Jurkat, Clone E6-1 (cell line): ENCODE measurements at regions not wholly inside any gene's neighbourhood (a gene's known extent, or its start where the extent isn't known, plus 50 kb on each side); places are given as distances from the start of the nearest gene placed in this dataset.
"Not testable (repeated sequence)": the region's sequence is repeated elsewhere in the genome, so short reads cannot be mapped to it uniquely, and the experiment has no call there.

Source experiments
- DNase-seq: peaks from one replicate; pipeline ENCODE4 v3.0.0-alpha.2; 2011; ENCODE audit warnings: low read depth, low spot score
- H3K4me3 ChIP-seq: 2 replicates; pipeline ENCODE4 v1.5.1; 2011; ENCODE audit warnings: mild to moderate bottlenecking, low read length, control low read depth, moderate library complexity

DNA sequence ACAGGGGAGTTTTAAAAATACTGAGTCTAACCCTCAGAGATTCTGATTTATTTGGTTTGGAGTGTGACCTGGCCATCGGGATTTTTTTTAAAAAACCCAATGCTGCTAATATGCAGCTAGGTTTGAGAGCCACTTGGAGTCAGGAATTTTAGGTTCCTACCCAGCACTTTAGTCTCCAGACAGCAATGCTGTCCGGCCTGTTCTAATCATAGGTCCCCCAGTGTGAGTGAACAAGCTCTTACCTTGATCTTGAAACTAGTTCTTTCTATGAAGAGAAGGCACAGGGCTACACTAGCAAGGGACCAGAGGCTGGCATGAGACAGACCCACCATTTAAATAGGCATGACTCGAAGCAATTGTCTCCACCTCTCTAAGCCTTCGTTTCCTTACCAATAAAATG is 103.5 kb downstream of the SMIM20 start:
- no peak for DNase-seq
- H3K4me3 ChIP-seq, result no peak overlapping the region

DNA sequence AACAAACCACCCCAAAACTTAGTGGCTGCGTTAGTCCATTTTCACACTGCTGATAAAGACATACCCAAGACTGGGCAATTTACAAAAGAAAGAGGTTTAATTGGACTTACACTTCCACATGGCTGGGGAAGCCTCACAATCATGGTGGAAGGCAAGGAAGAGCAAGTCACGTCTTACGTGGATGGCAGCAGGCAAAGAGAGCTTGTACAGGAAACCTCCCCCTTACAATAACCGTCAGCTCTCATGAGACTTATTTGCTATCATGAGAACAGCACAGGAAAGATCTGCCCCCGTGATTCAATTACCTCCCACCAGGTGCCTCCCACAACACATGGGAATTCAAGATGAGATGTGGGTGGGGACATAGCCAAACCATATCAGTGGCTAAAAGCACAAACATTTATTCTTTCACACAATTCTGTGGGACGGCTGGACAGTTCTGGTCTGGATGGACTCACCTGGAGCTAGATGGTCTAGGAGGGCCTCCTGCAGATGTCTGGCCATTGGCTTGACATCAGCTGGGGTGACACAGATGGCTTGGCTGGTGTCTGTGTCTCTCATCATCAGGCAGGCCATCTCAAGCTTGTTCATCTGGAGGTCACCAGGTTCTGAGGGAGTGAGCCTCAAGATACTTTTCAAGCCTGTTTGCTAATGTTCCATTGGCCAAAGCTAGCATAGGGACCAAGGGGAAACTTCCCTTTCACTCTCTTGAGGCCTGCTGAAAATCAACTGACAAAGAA is 104.1 kb downstream of the SMIM20 start:
- not testable (repeated sequence) for DNase-seq, H3K4me3 ChIP-seq

DNA sequence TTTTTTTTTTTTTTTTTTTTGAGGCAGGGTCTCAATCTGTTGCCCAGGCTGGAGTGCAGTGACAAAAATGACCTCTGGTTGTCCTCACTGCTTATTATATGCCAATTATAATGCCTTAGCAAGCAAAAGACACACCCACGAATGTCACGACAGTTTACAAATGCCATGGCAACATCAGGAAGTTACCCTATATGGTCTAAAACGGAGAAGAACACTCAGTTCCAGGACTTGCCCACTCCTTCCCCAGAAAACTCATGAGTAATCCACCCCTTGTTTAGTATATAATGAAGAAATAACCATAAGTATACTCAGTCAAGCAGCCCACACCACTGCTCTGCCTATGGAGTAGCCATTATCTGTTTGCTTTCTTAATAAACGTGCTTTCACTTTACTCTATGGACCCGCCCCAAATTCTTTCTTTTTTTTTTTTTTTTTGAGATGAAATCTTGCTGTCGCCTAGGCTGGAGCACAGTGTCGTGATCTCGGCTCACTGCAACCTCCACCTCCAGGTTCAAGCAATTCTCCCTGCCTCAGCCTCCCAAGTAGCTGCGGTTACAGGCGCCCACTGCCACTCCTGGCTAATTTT is 106.2 kb downstream of the SMIM20 start:
- H3K4me3 ChIP-seq, result no peak overlapping the region
- DNase-seq, result peak; percentile 8

DNA sequence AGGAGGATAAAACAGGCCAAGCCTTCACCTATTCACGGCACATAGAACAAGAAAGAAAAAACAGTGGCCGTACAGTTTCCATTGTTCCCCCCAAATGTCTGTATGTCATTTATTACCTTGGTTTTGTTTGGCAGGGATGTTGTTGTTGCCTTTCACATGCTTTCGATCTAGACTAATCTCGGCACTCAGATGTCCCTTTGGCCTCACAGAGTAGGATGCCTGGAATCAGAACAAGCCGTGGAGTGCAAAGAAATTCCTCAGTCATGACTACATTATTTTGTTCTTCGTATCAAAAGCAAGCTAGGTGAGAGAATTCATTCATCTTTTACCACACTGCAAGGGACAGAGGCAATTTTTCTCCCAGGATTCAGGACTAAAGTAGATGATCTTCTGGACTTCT is 106.9 kb downstream of the SMIM20 start:
- H3K4me3 ChIP-seq, result no peak overlapping the region
- DNase-seq, result no peak

DNA sequence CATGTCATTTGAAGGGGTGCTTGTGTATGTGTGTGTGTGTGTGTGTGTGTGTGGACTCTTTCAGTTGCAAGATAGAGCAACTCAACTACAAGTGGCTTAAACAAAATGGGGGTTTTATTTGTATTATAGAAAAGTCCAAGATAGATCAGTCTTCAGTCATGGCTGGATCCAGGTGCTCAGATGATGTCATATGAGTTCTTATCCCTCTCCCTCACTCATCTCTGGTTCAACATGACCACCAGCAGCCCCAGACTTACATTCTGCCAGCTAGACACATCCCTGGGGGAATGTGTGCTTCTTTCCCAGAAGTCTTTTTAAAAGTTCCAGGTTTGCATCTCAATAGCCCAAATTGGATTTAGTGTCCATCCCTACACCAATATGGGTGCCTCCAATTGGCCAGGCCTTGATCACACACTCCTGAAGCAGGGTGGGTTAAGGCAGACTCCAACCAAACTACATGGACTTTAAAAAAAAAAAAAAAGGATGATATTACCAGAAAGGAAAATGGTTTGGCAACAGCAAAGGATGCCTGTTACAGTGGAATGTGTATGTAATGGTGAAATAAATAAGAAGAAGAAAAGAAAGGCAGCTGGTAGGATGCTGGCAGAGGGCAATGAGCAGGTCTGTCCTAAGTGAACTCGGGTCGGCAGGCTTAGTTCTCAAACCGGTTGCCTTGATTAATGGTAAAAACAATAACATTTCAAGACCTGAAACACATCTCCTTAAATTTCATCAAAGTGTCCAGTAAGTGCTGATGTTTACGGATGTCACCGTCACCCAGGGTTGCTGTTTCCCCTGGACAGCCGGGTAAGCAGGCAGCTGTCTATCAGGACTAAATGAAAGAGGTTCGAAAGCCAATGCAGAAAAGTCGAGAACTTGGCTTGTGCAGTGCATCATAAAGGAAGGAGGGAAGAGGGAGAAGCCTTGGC is 107.7 kb downstream of the SMIM20 start:
- H3K4me3 ChIP-seq, result no peak overlapping the region
- no peak for DNase-seq

DNA sequence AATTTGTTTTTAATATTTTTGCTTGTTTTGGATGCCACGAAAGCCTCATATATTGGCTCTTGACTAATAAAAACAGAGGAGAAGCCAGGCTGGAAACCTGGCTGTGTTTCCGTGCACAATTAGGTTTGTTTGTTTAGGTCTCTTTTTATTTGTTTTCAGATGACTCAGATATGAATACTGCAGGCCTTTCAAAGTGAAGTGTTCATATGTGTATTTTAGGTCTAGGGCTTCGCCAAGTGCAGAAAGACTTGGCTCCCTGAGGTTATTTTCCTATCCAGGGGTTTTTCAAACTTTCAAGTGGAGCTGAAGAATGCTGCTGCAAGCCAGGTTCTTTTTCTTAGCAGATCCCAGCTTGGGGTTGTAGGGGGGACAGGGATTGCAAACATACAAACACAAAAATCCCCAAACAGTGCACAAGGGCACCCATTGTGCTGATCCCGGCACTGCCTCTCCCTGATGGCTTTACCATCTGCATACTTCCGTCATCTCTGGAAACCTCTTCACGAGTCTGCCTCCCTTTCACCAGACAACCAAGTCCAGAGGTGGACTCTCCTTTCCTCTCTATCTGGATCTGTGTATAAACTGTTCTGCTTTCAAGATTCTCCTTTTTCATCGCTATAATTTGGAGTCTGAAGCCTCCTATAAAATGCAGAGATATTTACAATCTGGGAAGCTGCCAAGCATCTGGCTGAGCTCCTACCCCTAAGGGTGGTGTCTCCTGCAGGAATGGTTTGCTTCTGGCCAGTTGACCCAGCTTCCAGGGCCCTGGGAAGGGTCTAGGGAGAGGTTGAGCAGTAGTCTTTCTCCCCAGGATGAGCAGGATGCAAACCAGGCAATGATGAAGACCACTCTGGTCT is 108.6 kb downstream of the SMIM20 start:
- no peak for DNase-seq
- H3K4me3 ChIP-seq, result no peak overlapping the region

DNA sequence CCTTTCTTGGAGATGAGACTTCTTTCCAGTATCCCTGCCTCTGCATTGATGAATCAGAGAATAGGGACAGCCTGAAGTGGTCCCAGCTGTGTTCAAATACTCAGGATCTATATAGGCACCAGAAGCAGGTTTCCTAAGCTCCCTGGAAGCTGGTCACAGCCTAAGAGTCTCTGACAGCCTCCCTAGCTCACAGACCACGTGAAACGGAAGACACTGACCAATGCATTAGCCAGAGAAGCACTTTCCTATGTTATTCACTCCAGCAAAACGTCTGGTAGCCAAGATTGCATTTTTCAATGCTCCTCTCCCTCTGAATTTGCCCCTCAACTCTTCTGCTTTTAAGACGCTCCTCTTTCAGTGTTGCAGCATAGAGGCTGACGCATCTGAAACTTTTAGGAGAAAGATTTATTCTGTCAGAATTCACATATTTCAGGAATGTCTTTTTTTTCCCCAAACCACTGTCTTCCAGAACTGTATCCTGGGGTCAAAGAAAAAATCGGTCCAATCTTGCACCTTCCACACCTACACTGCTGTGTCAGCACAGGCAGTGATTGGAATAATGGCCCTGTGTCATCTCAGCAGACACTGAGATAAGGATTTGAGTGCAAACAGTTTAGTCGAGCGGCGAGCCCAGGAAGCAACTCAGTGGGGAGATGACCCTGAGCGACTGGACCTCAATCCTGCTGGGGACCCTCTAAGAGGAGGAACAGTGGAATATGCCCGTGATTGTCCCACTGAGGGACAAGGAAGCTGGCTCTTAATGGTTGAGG is 109.4 kb downstream of the SMIM20 start:
- H3K4me3 ChIP-seq, result no peak overlapping the region
- DNase-seq, result no peak

DNA sequence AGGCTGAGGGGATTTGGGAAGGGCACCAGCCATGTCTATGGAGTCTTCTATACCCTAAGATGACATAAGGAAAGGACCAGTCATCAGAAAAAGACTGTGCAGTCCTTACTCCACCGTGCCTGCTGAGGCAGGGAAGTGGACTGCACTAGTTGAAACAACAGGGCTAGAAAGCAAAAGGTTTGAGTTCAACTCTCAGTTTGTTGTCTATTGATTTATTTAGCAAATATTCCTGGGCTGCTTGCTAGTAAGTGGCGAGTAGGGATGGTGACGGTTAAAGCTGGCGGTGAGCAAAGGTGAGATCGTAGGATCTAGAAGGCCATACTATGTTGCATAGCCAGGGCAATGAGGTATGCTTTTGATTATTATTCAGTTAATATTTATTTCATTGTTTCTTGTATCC is 110.1 kb downstream of the SMIM20 start:
- no peak for DNase-seq
- H3K4me3 ChIP-seq, result no peak overlapping the region

DNA sequence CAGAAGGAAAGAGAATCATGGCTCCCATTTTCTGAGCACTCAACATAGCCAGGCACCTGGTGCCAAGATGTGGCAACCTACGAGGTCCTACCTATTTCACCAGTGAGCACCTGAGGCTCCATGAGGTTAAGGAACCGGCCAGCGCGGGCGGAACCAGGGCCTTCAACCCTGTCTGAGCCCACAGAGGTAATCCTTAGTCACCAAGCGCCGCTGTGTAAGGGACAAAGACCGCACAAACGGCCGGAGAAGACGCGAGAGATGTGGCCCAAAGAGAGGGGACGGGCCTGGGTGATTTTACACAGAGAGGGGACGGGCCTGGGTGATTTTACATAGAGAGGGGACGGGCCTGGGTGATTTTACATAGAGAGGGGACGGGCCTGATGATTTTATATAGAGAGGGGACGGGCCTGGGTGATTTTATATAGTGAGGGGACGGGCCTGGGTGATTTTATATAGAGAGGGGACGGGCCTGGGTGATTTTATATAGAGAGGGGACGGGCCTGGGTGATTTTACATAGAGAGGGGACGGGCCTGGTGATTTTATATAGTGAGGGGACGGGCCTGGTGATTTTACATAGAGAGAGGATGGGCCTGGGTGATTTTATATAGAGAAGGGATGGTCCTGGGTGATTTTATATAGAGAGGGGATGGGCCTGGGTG is 114.2 kb downstream of the SMIM20 start:
- no peak for DNase-seq
- no peak overlapping the region for H3K4me3 ChIP-seq

DNA sequence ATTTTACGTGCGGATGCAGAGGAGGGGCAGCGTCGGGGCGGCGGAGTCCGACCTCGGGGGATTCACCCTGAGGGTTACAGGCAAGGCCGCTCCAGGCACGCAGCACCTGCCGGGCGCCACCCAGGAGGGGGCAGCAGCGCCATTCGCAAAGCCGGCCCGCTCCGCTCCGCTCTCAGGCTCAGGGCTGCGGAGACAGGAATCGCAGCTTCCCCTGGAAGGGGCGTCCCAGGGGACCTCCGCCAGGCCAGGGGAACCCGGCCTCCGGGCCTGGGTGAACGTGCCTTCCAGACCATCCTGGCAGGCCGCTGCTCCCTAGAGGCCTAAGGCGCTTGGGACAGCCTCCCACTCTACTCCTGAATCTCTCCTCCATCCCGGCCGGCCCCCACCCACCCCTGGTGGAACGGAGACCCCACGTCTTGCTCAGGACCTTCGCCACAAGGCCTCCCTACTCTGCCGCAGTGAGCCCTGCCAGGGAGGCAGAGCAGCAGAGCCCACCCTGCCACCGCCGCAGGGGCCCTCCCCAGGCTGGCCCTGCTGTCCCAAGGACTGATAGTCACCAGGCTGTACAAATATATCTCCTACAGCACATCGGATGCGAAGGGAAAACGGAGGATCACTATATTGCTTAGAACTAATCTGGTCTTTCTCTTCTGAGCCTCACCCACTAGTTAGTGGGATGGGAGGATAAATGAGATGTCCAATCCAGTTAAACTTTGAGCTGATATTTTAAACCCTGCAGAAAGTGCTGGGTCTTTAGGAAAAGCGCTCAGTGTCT is 115.0 kb downstream of the SMIM20 start:
- no peak for DNase-seq
- H3K4me3 ChIP-seq, result no peak overlapping the region

DNA sequence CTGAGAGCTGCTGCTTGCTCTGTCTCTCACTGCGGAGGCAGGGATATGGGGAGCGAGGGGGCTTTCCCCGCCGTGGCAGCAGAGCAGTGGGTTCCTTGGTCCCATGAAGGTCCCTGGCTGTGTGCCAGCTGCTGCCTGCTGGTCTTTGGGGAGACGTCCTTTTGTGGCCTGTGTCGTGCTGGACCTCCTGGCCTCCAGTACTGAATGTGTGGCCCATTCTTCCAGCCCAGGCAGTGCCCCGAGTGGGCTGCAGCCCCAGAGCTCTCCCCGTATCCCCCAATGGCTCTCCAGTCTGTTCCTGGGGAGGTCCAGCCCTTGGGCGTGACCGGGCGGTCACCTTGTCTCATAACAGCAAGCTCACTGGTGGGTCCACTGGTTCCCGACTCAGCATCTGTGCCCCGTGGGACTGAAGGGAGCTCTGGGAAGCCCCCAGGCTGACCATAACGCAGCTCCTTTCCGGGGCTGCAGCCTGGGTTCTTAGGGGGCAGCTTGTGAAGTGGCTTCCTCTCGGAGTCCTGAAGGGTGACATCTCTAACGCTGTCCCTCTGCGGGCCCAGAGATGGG is 115.6 kb downstream of the SMIM20 start:
- DNase-seq, result no peak
- no peak overlapping the region for H3K4me3 ChIP-seq

DNA sequence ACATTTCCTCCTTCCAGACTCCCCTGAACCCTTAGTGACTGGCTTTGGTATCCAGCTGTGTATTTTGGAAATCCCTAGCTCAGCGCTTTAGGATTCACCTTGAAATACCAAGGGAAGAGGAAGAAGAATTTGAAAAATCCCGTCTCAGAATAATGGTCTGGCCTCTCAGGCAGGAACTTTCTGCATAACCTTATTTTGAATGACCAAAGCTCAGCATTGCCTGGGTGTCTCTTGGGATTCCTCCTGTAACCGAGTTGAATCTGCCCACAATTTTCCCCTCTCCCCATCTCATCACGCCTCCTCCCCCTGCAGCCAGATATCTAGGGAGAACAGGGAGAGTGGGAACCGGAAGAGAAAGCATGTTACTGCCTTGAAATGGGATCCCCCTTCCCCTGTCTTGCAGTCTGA is 116.2 kb downstream of the SMIM20 start:
- no peak for DNase-seq
- H3K4me3 ChIP-seq, result no peak overlapping the region

DNA sequence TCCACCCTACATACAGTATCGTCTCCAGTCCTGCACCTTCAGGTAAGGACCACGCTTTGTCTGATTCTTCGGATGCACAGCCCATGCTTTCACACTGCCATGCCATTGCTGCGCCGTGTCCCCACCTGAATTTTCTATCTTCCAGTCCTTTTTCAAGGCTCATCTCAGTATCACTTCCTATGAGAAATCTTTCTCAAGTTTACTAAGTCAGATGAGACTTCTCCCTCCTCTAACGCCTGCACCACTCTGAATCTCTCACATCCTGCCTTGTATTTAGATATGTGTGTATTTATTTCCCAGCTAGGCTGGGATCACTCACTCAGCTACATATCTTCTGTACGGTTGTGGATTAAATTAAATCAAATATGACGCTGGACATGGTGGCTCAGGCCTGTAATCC is 116.8 kb downstream of the SMIM20 start:
- no peak overlapping the region for H3K4me3 ChIP-seq
- DNase-seq, result no peak

DNA sequence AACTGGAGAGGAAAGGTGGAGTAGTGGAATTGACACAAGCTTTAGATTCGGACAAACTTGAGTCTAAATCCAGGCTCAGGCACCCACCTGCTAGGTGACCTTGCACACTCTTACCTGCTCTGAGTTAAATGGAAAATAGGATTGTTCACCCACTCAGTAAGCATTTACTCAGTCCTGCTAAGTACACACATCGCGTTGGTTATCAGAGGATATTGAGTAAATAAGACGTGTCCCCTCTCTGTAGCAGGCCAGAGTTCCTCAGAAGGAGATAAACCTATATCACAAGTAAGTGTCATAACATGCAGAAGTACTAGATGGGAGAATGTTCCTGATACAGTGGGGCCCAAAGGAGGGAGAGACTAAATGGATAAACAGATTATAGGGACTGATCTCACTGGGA is 117.7 kb downstream of the SMIM20 start:
- DNase-seq, result no peak
- no peak overlapping the region for H3K4me3 ChIP-seq

DNA sequence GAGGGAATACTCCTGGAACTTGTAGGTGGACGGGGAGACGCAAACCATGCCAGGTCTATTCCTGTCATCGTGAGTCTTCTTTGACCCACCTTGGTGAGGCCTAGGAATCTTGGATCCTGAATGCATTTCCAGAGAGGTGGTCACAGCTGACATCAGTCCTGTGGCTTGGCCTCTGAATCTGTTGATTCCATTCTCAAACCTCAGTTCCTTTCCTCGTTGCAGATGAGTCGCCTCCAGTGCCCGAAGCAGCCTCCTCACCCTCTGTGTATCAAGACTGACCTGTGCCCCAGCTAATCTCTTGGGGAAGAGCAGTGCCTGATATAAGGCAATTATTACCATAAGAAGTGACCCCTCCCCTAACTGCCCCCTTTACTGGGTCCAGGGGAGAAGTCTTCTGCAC is 118.1 kb downstream of the SMIM20 start:
- no peak overlapping the region for H3K4me3 ChIP-seq
- no peak for DNase-seq

DNA sequence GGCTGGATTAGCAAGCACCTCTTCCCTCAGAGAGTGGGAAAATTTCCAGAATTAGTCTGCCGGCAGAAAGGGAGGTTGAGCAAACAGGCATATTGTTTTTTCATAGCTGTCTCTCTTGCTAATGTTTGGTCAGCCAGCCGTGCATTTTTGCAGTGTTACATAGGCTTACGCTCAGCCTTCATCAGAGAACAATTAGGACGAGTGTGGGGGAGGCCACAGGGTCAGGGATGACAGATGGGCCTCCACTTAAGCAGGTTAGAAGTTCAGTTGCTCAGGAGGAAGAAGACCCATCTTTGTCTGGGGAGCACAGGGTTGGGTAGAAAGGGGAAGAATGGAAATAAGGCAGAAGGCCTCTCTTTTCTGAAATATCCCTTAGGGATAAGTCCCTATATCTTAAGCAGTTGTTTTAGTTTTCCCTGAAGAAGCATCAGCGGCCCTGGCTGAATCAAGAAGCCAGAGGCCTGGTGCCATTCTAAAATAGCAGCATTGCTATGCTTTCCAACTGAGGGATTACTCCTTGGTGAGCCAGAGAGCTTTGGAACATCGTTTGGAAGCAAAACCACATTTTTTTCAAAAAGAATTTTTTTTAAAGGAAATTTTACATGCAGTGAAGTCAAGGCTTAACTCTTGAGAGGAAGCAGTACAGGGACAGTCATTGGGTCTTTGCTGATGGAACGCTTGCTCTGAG is 118.8 kb downstream of the SMIM20 start:
- H3K4me3 ChIP-seq, result no peak overlapping the region
- no peak for DNase-seq

DNA sequence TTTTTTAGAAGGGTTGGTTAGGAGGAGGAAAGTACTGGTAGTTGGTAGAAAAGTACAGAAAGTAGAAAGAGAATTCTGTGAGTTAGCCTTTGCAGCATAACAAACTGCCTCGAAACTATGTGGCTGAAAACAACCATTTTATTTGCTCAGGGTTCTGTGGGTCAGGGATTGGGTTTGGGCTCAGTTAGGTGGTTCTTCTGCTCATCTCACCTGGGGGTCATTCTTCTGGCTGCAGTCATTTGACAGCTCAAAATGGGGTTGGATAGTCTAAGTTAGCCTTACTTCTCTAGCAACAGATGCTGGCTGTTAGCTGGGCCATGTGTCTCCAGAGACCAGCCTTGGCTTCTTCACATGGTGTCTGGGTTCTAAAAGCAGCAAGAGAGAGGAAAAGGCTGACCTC is 119.4 kb downstream of the SMIM20 start:
- DNase-seq, result no peak
- H3K4me3 ChIP-seq, result no peak overlapping the region
